Left forelimb (tissue), 1 donor: ENCODE measurements at regions not wholly inside any gene's neighbourhood (a gene's known extent, or its start where the extent isn't known, plus 50 kb on each side); places are given as distances from the start of the nearest gene placed in this dataset.
"Not testable (repeated sequence)": the region's sequence is repeated elsewhere in the genome, so short reads cannot be mapped to it uniquely, and the experiment has no call there.

Experiments
- DNase-seq: peaks from one replicate; pipeline ENCODE4 v3.0.0-alpha.2; 2018; ENCODE audit warnings: low spot score

DNA sequence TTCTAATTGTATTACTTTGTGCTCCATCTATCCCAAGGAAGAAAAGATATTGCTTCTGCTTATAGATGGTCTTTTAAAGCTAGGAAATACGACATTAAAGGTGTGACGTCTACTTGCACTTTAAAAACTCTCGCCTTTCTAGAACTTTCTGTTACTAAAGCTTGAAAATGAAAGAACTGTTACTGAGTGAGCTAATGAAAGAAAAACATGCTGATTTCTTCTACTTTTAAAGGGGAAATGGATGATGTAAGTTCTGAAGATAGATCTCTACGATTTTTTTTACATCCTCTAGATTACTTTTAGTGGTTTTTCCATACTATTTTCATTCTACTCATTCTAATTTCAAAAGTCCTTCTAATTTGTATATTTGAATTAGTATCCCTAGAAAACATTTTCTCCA is 387.5 kb downstream of the USP25 start:
- no peak for DNase-seq

DNA sequence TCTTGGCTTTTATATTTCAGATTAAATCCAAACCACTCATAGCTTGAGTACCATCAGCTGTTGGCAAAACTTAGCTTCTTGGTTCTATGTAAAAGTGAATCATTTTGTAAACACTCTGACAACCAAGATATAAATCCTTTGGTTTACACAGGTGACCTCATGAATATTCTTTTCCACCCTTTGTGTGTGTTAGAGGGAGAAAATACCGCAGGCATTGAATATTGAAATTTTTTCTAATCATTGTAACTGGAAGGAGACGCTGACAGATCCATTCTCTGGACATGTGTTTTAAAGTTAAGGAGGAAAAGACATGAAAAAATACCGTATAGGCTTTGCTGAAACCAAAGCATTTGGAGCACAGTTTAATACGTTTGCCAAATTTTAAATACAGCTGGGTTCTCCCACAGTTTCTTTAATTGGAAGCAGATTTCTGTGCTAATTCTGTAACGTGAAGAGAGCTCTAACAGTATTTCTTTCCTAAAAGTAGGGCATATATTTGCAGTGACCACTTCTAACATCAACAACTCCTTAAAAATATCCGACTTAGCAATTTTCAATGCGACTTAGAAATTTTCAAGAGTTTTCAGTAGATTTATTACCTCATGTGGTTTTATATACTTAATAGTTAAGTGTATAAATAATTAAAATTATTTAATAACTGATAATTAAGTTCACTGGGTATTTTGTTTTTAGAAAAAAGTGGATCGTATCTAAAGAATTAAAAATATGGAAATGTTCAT is 388.2 kb downstream of the USP25 start:
- DNase-seq = no peak

DNA sequence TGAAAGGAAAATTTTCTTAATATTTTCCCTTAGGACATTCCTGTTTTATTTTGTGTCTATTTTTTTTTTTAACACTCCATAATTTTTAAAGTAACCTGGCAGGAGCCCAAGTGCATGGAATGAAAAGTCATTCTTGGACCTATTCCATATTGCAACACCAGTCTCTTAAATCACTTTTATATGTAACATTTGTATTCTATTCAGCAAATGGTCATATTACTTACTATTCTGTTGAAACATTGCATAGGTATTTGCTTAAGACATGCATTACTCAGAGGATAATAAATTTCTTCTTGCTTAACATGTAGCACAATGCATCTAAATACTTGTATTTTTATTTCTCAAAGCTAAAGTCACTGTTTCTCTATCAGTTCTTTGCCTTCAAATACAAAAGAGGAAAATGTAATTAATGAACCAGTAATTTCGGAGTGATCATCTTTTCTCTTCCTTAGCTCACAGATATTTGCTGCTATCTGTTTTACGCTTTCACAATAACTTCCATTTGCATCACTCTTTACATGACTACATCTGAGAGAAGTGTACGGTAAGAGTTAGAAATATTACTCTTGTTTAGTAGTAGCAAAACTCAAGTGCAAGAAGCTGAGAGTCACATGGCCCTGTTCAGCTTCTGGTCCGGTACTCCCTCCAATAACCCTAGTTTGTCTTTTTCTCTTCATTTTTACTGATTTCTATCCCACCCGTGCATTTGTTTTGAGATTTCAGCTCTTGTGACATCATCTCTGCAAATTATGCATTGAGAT is 394.8 kb downstream of the USP25 start:
- DNase-seq = no peak

DNA sequence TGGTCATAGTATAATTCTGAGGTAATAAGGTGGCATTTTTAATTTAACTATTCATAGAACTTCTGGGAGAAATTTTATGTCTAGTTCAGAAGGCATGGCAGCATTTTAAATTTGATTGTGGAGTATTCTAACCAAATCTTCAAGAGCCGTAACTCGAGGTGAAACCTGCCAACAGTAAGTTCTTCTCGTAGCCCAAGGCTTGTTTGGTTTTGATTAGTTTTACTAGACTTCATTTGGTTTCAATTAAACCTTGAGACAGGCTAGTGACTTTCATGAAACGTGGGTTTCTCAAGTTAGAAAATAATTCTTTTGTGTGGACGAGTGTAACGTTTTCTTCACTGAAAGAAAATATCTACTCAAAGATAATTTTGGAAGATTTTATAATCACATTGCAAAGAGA is 395.5 kb downstream of the USP25 start:
- DNase-seq = no peak

DNA sequence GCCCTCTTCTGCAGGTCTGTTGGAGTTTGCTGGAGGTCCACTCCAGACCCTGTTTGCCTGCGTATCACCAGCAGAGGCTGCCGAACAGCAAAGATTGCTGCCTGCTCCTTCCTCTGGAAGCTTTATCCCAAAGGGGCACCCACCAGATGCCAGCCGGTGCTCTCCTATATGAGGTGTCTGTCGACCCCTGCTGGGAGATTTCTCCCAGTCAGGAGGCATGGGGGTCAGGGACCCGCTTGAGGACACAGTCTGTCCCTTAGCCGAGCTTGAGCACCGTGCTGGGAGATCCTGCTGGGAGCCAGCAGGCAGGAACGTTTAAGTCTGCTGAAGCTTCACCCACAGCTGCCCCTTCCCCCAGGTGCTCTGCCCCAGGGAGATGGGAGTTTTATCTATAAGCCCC is 402.7 kb downstream of the USP25 start:
- DNase-seq = not testable (repeated sequence)

DNA sequence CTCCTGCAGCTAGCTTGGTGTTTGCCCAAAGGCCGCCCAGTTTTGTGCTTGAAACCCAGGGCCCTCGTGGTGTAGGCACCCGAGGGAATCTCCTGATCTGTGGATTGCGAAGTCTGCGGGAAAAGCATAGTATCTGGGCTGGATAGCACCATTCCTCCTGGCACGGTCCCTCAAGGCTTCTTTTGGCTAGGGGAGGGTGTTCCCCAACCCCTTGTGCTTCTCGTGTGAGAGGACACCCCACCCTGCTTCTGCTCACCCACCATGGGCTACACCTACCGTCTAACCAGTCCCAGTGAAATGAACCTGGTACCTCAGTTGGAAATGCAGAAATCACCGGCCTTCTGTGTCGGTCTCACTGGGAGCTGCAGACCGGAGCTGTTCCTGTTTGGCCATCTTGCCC is 403.5 kb downstream of the USP25 start:
- no peak for DNase-seq

DNA sequence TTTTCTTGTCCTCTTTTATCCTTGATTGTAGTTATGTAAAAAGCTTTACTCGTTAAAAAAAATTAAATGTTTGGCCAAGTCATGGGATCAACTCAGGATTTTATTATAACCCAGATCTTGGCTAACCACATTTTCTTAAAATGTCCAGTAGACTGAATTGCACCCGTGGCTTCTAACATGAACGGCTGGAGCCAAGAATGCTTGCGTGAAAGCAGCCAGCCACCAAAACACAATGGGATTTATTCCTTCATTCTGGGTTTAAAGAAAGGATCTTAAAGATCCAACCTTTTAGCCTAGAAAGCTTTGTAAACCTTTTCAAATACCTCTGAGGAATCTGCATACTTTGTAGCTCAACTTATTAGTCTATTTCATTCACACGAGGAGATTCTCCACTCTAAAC is 404.4 kb downstream of the USP25 start:
- DNase-seq = no peak

DNA sequence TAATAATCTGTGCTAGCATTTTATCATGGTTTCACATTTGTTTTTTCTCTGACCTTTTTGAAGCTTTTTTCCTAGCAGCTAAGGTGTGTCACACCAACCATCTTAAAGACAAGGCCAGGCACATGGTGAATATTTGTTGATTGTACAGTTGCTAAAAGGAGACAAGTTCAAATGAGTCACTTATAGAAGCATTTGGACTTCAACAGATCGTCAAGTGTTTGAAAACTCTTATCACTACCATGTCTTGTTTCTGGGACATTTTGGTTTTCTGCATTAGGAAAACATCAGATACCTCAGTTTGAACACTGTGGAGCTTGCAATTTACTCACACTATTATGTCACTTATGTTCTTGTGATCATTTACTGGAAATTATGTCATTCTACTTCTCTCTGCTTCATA is 407.3 kb downstream of the USP25 start:
- no peak for DNase-seq

DNA sequence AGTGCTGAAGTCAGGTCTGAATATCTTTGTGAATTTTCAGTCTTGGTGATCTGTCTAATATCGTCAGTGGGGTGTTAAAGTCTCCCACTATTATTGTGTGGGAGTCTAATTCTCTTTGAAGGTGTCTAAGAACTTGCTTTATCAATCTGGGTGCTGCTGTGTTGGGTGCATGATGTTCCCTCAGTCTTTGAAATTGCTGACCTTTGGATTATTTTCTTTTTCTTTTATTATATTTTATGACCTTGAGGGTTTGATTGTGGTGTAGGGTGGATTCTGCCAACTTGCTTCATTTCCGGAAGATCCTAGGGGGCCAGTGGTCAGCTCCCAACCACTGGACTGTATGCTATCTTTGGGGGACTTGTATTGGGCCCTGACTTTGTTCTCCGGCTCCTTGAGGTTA is 415.3 kb downstream of the USP25 start:
- no peak for DNase-seq

DNA sequence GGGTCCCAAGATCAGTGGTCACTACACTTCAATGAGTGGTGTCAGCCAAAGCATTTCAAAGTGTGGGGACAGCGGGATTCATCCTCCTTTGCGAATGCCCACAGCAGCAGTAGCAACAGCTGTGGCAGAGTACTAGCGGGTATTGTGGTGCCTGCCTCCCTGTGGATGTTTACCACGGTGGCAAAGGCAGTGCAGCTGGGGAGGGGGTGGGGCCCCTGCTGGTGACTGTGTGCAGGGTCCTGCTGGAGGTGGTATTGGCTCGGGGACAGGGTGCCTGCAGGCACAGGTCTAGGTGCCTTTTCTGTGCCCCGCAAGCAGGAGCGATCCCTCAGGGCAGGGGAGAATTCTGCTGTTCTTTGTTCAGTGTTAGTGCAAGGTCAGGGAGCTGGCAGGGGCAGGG is 415.7 kb downstream of the USP25 start:
- no peak for DNase-seq

DNA sequence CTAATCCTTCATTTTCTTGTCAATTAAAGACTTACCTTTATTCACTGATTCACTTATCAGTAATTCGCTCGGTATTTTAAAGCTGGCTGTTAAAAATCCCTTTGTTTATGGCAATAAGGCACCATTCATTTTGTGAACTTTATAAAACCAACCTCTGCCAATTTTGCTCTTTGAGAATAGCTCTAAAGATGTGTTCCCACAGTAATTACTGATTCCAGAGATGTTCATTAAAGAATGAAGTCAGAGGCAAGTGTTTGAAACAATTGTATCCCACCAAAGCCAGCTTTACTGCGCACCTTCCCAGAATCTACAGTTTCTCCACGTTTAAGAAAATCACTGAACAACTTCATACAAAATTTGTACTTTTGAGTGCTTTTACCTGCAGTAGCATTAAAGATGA is 424.5 kb downstream of the USP25 start:
- DNase-seq = no peak

DNA sequence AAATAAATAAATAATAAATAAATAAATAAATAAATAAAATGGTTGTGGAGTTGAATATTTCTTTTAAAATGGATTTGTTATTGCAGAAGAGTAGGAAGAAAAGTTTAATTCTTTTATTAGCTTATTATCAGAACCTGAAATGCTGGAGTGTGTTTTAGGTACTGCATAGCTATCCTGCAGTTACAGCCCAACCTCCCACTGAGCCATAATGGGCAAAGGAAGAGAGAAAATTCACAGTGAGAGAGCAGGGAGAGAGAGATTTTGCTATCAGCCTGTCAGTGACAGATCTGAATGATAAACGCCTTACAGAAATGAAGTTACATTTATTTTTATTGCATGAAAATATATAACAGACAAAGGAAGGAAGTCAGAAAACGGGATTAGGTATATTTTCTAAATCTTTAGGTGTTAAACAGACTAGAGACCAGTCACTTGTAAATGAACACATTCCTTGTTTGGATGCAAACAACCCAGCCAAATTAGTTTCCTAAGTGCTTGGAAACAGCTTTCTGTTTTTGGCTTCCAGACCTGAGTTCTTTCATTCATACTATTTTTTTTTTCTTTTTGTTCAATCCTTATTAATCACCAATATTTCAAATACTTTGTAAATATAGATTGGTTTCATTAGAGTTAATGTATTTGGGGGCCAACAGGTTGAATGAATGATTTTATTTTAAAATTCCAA is 425.3 kb downstream of the USP25 start:
- DNase-seq = no peak

DNA sequence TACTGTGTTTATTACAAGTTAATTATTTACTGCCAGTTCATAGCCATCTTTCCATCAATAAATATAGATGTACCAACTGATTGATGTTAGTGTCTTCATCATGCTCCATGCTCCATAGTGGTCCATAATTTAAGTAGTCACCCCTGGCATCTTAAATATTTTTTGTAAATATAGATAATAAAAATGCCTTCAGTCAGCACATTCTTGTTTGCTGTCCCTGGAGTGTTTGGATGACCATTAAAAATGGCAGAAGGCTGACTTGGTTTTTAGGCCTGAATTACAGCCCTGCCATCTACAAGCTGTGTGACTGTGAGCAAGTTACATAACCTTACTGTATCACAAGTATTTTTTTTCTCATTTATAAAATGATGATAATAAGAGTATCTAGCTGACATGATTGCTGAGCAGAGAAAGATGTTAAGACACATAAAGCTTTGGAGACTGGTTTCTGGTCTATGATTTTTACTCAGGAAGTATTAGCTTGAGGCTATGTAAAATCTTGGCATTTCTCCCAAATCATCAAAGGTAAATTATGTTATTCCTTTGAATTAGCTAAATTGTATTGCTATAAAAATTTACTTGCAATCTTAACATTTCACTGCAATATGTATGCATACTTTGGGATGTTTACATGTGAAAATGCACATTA is 427.2 kb downstream of the USP25 start:
- no peak for DNase-seq

DNA sequence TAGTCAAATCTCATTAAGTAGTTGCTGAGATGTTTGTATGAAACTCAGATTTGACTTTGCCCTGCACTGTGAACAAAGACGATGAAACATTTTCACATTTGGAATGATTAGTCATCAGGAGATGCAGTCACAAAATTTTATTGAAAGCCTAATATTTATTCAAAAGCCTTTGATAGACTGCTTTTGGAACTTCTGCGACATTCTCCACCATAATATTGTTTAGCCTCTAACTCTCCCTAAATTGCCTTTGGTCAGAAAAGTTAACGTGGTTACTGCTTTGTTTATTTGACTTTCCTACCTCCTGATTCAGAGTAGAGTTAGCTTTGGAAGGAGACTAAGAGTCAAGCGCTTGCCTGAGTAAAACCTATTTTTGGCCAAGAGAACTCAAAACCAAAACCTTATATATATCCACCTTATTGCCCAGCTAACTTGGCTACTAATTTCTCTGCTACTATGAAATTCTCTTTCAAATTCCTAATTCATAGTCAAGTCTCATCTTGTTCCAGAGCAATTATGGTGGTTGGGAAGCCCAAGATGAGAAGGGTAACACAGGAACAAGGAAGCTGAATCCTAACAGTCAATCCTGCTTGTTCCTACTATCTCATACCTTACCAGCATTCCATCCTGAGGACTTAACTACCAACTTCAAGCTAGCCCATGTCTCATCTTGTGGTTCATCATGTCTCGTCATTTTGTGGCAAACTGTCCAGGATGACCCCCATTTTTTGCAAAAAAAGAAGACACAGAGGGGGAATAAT is 429.6 kb downstream of the USP25 start:
- no peak for DNase-seq

DNA sequence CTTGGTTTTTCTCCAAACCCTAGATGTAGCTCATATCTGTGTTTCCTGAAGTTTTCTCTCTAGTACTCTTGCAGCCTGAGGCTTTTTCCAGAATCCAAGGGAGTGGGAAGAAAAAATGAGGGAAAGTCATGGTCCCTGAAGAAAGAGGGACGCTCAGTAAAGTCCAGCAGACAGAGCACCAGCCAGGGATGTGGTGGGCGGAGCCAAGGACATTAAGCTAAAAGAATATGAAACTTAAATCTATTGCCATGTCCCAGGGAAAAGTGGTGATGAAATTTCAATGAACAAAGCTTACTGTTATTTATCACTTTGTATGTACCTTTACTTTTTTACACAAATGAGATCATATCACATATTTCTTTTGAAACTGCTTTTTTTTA is 430.2 kb downstream of the USP25 start:
- no peak for DNase-seq

DNA sequence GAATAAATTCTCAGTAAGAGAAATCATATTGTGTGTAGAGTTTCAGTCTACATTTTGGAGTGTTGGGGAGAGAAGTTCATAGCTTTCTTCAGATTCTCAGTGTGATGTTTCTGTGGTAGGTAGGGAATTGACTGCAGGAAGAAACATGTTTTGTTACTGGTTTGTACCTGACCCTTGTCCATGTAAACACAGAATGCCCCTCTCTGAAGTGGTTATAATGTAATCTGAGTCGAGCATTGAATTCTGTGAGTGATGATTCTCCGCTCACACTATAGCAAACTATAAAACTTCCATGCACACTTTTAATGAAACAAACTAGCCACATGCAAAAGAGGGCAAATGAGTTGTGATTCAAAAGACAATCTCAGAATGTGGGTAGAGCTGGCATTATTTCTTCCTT is 433.2 kb downstream of the USP25 start:
- no peak for DNase-seq

DNA sequence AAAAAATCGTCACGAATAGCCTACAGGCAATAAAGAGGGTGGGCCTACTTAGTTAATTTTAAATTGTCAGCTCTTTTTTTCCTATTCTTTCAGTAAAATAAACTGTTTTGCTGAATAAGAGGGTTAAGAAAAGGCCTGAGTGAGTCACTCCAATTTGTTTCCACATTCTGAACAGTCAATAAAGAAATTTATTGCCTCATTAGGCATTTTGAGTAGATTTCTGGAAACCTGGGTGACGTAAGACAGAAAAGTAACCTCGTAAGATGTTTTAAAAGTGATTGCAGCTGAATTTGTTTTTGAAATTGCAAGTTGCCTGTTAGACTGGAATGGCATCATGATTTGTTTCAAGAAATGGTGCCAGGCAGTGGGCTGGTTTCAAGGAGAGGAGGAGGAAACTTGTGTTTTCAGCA is 439.3 kb downstream of the USP25 start:
- no peak for DNase-seq

DNA sequence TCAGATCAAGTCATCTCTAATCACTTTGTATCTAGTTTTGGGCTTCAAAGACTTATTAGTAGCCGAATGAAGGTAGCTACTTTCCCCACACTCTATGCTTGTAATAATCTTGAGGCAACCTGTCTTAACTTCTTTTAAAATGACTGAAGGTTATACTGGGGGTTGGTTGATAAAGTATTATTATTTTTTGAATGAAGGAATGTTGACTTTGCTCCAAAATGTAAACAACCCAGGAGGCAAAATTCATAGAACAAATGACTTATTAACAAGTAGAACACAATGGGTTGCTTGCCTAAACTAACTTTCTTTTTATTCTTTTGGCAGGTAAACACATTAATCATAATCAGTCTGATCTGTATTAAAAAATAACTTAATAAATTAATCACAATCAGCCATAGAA is 440.0 kb downstream of the USP25 start:
- no peak for DNase-seq

DNA sequence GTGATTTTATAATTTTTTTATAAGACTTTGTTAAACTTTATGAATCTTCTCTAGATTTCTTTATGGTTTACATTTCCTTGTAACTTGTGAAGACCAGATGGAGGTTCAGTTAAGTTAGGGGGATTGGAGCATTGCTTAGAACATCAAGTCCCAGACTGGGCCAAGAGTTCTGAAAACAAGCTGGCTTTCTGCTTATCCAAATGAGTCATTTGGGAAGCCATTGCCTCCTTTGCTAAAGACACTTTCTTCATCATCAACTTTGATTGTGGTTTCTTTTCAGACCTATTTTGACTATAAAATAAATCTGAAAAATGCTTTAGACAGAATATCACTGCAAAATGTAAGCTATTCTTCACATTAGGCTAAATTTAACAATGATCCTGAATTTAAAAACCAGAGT is 446.8 kb downstream of the USP25 start:
- DNase-seq = no peak

DNA sequence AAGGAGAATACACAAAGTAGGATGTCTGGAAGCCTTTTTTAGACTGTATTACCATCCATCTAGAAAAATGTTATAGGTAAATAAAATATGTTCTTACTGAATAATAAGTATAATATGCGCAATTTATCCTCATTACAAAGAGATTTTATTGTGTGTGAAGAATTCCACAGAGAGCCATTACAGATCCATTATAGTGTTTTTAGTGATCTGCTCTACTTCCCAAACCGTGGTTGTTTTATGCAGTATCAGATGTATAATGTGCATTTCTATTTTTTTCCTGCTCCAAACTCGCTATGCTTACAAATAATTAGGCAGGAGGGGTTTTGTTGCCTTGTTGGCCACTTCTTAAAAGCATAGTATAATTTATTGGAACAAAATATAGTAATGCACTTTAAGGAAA is 447.8 kb downstream of the USP25 start:
- no peak for DNase-seq

DNA sequence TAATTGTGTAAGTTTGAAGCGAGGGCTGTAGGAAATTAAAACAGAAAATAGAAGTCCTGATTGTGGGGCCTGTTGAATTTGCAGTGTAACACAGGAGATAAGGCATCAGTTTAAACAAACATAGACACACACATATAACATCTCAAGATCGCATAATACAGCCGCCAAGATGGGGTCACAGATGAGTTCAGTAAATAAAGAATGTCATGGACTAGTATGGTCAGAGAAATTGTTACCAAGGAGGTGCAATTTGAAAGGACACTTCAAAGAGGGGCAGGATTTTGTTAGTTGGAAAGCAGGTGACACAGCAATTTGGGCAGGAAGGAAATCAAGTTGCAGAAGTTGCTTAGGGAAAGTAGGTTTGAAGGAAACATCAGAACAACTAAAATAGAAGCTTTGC is 450.0 kb downstream of the USP25 start:
- no peak for DNase-seq

DNA sequence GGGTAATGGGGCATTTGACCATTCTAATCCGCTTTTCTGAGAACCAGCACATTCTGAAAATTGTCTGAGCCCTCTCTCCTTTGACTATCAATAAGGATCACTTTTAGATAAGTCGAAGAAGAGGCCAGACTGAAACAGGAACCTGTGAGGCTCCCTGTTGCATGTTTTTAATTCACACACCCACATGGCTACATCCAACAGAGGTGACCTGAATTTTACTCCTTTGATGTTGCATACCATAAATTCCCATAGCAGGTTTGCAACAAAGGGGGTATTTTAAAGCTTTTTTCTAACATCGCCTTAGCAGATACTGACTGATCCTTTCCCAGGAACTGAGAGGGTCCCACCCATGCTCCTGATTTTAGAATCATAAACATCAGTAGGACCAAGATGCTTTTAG is 450.8 kb downstream of the USP25 start:
- DNase-seq = no peak
